ENCODE measurements at regions not wholly inside any gene's neighbourhood (a gene's known extent, or its start where the extent isn't known, plus 50 kb on each side); places are given as distances from the start of the nearest gene placed in this dataset.

- Histone ChIP-seq H3K9me3 (ENCODE audit: control insufficient read depth, low read depth, low read length) (no peaks in the 10 kb centered on the region), H3K4me1 (ENCODE audit: control insufficient read depth, extremely low read depth, insufficient read depth, low read length) (no peaks in the 10 kb centered on the region), H2AFZ (ENCODE audit: control insufficient read depth, low read length) (no peak overlapping the region), H3K27me3 (ENCODE audit: control insufficient read depth, extremely low read depth, insufficient read depth, low read length) (no peaks in the 10 kb centered on the region), H3K79me2 (ENCODE audit: control insufficient read depth, insufficient read depth, low read length) (no peaks in the 10 kb centered on the region), H3K9me1 (ENCODE audit: control insufficient read depth, extremely low read depth, insufficient read depth, low read length) (no peaks in the 10 kb centered on the region), H4K20me1 (ENCODE audit: control insufficient read depth, extremely low read depth, insufficient read depth, low read length) (no peaks in the 10 kb centered on the region), H3K4me3 (ENCODE audit: control insufficient read depth in 2 of 3, extremely low read depth in 1 of 3, insufficient read depth in 2 of 3, low read depth in 1 of 3, low read length in 3 of 3) (no peak overlapping the region), H3K9ac (ENCODE audit: control insufficient read depth, extremely low read depth, insufficient read depth, low read length) (no peak overlapping the region), H3K27ac (ENCODE audit: control insufficient read depth, insufficient read depth, low read length) (no peak overlapping the region), H3K4me2 (ENCODE audit: control insufficient read depth, extremely low read depth, insufficient read depth, low read depth, low read length) (no peak overlapping the region), H3K36me3 (ENCODE audit: control insufficient read depth in 2 of 2, extremely low read depth in 1 of 2, insufficient read depth in 2 of 2, low read length in 2 of 2) (no peaks in the 10 kb centered on the region)
- dilution Hi-C loops (cut with MboI; ENCODE audit: extremely low pct_ligation_motif_present, low sequenced_read_pairs) = no loop called here
- DNase-seq (ENCODE audit: low read depth, low spot score) (no peak), FAIRE-seq (no peak)
- TF ChIP-seq CTCF (optimal IDR thresholded peaks at IDR 0.05 in 1 of 3, IDR thresholded peaks at IDR 0.05 in 1 of 3, conservative IDR thresholded peaks at IDR 0.05 in 1 of 3; ENCODE audit: extremely low read depth in 1 of 3, insufficient read depth in 2 of 3, low read length in 3 of 3) (no peak), EZH2 (IDR thresholded peaks at IDR 0.05; ENCODE audit: low read length) (no peak)
These were observed 152.7 kb downstream of the ADAMTS15 start for GRCh38 chr11:130601141-130601540.

GRCh38 chr11:130601764-130602460, 153.5 kb downstream of the ADAMTS15 start:
- no peak overlapping the region for H3K27ac ChIP-seq (ENCODE audit: control insufficient read depth, insufficient read depth, low read length)

More at GRCh38 chr11:130601764-130602460, 153.5 kb downstream of the ADAMTS15 start:
- FAIRE-seq (no peak), DNase-seq (ENCODE audit: low read depth, low spot score) (no peak)
- H3K9me1 ChIP-seq (ENCODE audit: control insufficient read depth, extremely low read depth, insufficient read depth, low read length) = no peaks in the 10 kb centered on the region
- TF ChIP-seq CTCF (optimal IDR thresholded peaks at IDR 0.05 in 1 of 3, IDR thresholded peaks at IDR 0.05 in 1 of 3, conservative IDR thresholded peaks at IDR 0.05 in 1 of 3; ENCODE audit: extremely low read depth in 1 of 3, insufficient read depth in 2 of 3, low read length in 3 of 3) = no peak
- TF ChIP-seq EZH2 (IDR thresholded peaks at IDR 0.05; ENCODE audit: low read length) = no peak
- dilution Hi-C loops (cut with MboI; ENCODE audit: extremely low pct_ligation_motif_present, low sequenced_read_pairs) = no loop called here
- H4K20me1 ChIP-seq (ENCODE audit: control insufficient read depth, extremely low read depth, insufficient read depth, low read length) = no peaks in the 10 kb centered on the region
- H3K36me3 ChIP-seq (ENCODE audit: control insufficient read depth in 2 of 2, extremely low read depth in 1 of 2, insufficient read depth in 2 of 2, low read length in 2 of 2) = no peaks in the 10 kb centered on the region
- H3K4me3 ChIP-seq (ENCODE audit: control insufficient read depth in 2 of 3, extremely low read depth in 1 of 3, insufficient read depth in 2 of 3, low read depth in 1 of 3, low read length in 3 of 3) = no peak overlapping the region
- H3K9ac ChIP-seq (ENCODE audit: control insufficient read depth, extremely low read depth, insufficient read depth, low read length) = no peak overlapping the region
- no peaks in the 10 kb centered on the region for H3K4me1 ChIP-seq (ENCODE audit: control insufficient read depth, extremely low read depth, insufficient read depth, low read length)
- no peaks in the 10 kb centered on the region for H3K9me3 ChIP-seq (ENCODE audit: control insufficient read depth, low read depth, low read length)
- no peaks in the 10 kb centered on the region for H3K27me3 ChIP-seq (ENCODE audit: control insufficient read depth, extremely low read depth, insufficient read depth, low read length)
- H2AFZ ChIP-seq (ENCODE audit: control insufficient read depth, low read length) = no peak overlapping the region
- no peak overlapping the region for H3K4me2 ChIP-seq (ENCODE audit: control insufficient read depth, extremely low read depth, insufficient read depth, low read depth, low read length)
- H3K79me2 ChIP-seq (ENCODE audit: control insufficient read depth, insufficient read depth, low read length) = no peaks in the 10 kb centered on the region
